ENCODE measurements at regions not wholly inside any gene's neighbourhood (a gene's known extent, or its start where the extent isn't known, plus 50 kb on each side); places are given as distances from the start of the nearest gene placed in this dataset.
A peak's percentile ranks its signal among the peaks of the same experiment; 100 is the strongest.

DNA sequence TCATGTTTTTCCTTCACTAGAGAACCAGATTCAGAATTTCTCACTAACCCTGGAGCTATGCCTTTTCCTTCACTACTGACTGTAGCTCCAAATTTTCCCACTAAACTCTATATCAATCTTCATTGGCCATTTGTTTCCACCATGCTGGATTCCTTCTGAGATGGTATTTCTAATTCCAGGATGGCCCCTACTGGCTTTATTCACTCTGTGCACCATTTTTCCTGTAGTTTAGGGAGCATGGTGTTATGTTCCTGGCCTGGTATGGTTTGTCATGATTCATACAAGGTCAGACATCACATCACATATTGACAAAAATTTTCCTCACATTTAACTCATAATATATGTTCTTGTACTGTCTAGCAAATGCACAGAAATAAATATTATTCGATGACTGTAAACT, 229.2 kb upstream of the TFPI start:
- CTCF ChIA-PET: interaction anchor here (1.0 kb wide), 1 partner anchor 202 kb away, joined by 3 read pairs; no protein-coding TSS in a partner anchor
- in situ Hi-C loops (cut with MboI; ENCODE audit: low sequenced_read_pairs): no loop called here
- intact Hi-C loops (cut with micrococcal nuclease): no loop called here

More for the DNA sequence above, 229.2 kb upstream of the TFPI start:
- DNase-seq (no peak), ATAC-seq (ENCODE audit: low read depth) (no peak)
- POLR2A ChIA-PET (ENCODE audit: unreplicated experiment): no interaction called here
- dilution Hi-C loops (cut with HindIII; ENCODE audit: low sequenced_read_pairs, unreplicated experiment): no loop called here
- no peak overlapping the region for H2BK5ac ChIP-seq (ENCODE audit: low read depth, low read length, poor library complexity, severe bottlenecking)
- H3K4me1 ChIP-seq (ENCODE audit: control insufficient read depth, insufficient read depth, low read length): no peaks in the 10 kb centered on the region
- H2AK5ac ChIP-seq (ENCODE audit: low read depth, low read length): no peak overlapping the region
- no peak overlapping the region for H3K4me2 ChIP-seq (ENCODE audit: low read depth, low read length)
- no peak overlapping the region for H3K4me3 ChIP-seq (ENCODE audit: insufficient read depth, low read depth, low read length)
- WGBS, 2 experiments (ENCODE audit: extremely low coverage in 2 of 2, insufficient read length in 1 of 2): no CpG with 5 or more reads among the region's 1 CpG
- TF ChIP-seq SMC3 (IDR thresholded peaks at IDR 0.05; ENCODE audit: low read depth, low read length) (no peak), RAD21 (IDR thresholded peaks at IDR 0.05; ENCODE audit: low read length) (no peak), RCOR1 (IDR thresholded peaks at IDR 0.05; ENCODE audit: insufficient replicate concordance, low read length) (no peak)
- TF ChIP-seq, protein P1, sequence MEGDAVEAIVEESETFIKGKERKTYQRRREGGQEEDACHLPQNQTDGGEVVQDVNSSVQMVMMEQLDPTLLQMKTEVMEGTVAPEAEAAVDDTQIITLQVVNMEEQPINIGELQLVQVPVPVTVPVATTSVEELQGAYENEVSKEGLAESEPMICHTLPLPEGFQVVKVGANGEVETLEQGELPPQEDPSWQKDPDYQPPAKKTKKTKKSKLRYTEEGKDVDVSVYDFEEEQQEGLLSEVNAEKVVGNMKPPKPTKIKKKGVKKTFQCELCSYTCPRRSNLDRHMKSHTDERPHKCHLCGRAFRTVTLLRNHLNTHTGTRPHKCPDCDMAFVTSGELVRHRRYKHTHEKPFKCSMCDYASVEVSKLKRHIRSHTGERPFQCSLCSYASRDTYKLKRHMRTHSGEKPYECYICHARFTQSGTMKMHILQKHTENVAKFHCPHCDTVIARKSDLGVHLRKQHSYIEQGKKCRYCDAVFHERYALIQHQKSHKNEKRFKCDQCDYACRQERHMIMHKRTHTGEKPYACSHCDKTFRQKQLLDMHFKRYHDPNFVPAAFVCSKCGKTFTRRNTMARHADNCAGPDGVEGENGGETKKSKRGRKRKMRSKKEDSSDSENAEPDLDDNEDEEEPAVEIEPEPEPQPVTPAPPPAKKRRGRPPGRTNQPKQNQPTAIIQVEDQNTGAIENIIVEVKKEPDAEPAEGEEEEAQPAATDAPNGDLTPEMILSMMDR (conservative IDR thresholded peaks at IDR 0.05; ENCODE audit: low read depth, low read length): 0 out of 2 replicates have a peak, but pooled peaks have one; percentile 7
- no peak overlapping the region for H2AK9ac ChIP-seq (replicated peaks; ENCODE audit: low read depth, low read length, poor library complexity)
- H3K79me1 ChIP-seq (ENCODE audit: low read depth in 1 of 2, low read length in 2 of 2): no peaks in the 10 kb centered on the region
- no peak overlapping the region for H3K27ac ChIP-seq (ENCODE audit: insufficient read depth, low read length)
- H3K36me3 ChIP-seq (ENCODE audit: control insufficient read depth, insufficient read depth, low read length): no peaks in the 10 kb centered on the region
- no peak overlapping the region for H3K14ac ChIP-seq (replicated peaks; ENCODE audit: low read depth, low read length)
- no TSS peak for BruUV-seq (replicated peaks)
- no peak overlapping the region for H4K91ac ChIP-seq (ENCODE audit: insufficient read depth, low read depth, low read length)
- no peaks in the 10 kb centered on the region for H4K20me1 ChIP-seq (ENCODE audit: insufficient read depth, low read length)
- no peaks in the 10 kb centered on the region for H3K9me1 ChIP-seq (ENCODE audit: insufficient read depth, low read length)
- H4K5ac ChIP-seq (ENCODE audit: low read depth, low read length): no peak overlapping the region
- H4K8ac ChIP-seq (ENCODE audit: low read depth in 2 of 2, low read length in 2 of 2): no peak overlapping the region
- H2BK20ac ChIP-seq (ENCODE audit: low read depth, low read length): no peak overlapping the region
- no peaks in the 10 kb centered on the region for H3K9me3 ChIP-seq (ENCODE audit: control insufficient read depth, insufficient read depth, low read length)
- no peaks in the 10 kb centered on the region for H3K27me3 ChIP-seq (ENCODE audit: control insufficient read depth, insufficient read depth, low read length)
- H3K4ac ChIP-seq (ENCODE audit: low read depth, low read length): no peak overlapping the region
- no peak overlapping the region for H3K23ac ChIP-seq (ENCODE audit: low read depth, low read length)
- no peak overlapping the region for H3K9ac ChIP-seq (ENCODE audit: low read depth, low read length)
- H2BK15ac ChIP-seq (ENCODE audit: low read depth, low read length): no peak overlapping the region
- H3K18ac ChIP-seq (ENCODE audit: low read depth, low read length): no peak overlapping the region
- H3K56ac ChIP-seq (ENCODE audit: extremely low read depth, insufficient read depth, low read length): no peak overlapping the region
- no peak overlapping the region for H2BK120ac ChIP-seq (ENCODE audit: low read depth, low read length)
- no peak overlapping the region for H2AFZ ChIP-seq (replicated peaks; ENCODE audit: low read length, poor library complexity)
